HT1080 (cell line): ENCODE measurements at regions not wholly inside any gene's neighbourhood (a gene's known extent, or its start where the extent isn't known, plus 50 kb on each side); places are given as distances from the start of the nearest gene placed in this dataset.

ENCODE experiments used
- DNase-seq: peaks from one replicate; pipeline ENCODE4 v3.0.0-alpha.2; 2015; ENCODE audit warnings: low read depth

- no peak for DNase-seq
Measured at GRCh38 chrX:39817754-39818470, 279.8 kb downstream of the BCOR start.

DNA sequence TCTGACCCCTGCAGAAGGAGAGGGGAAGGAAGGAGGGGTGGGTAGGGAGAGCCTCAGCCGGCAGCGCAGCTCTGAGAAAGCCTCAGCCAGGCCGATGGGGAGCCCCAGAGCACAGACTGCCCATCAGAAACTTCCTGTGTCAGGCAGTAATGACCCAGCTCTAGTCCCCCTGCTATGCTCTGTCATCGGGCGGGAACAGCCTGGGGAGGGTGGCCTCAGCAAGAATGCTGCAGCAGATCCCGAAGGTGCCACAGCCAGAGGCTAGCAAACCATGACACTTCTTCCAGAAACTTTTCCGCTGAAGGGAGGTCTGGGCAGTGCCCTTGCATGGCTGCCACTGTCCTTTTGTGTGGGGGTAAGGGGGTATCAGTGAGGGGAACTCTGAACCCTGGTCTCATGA lies 279.0 kb downstream of the BCOR start:
- DNase-seq: no peak

DNA sequence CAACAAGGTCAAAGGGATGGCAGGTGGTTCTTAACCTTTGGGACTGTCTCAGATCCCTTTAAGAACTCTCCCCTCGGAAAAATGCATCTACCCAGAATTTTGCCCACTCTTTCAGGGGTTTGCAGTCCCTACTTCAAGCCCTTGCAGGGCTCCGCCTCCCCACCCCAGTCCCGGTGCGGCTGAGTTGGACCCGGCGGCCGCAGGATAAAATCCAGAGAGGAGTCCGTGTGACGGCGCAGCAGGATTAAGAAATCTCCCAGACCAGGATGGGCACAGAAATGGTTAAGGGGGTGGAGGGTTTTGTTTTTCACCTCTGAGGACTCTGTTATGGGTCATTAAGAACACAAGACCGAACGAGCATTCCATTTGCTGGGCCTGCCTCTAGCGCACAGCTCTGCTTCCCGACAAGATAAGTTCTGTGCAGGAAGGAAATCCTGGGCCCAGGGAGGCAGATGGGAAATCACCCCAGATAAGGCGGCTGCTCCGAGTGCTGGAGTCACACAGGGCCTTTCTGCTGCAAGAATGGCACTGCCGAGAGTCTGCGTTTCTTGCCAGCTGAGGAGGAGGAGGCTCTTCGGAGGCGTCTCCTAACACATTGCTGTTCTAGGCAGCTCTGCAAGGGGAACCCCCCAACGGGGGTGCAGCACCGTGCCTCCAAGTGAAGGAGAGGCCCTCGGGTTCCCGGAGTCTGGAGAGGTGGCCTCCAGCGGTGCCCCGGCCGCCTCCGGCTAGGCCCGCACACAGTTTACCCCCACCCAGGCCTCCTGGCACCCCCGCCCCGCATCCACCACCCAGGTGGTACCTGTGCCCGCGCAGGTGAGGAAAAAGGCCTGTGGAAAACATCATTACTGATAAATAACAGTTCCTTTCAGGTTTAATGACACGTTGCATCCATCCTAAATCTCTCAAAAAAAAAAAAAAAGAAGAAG lies 277.6 kb downstream of the BCOR start:
- no peak for DNase-seq

GRCh38 chrX:39820938-39821708 lies 276.6 kb downstream of the BCOR start:
- DNase-seq: no peak

DNA sequence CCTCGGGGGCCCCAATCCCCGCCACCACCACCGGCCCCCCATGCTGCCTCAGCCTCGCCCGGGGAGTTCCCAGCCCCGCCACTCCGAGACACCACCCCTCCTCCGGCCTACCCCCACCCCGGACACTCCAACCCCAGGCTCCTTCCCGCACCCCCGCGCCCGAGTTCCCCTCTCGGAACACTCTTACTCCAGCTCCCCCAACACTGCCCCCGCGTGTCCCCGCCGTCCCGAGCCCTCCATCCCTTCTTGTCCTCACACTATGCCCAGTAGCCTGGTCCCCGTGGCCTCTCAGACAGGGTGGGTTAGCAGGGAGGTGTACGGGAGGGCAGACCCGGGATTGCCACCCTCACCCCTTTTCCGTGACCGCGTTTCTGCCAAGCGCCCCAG lies 276.1 kb downstream of the BCOR start:
- no peak for DNase-seq

DNA sequence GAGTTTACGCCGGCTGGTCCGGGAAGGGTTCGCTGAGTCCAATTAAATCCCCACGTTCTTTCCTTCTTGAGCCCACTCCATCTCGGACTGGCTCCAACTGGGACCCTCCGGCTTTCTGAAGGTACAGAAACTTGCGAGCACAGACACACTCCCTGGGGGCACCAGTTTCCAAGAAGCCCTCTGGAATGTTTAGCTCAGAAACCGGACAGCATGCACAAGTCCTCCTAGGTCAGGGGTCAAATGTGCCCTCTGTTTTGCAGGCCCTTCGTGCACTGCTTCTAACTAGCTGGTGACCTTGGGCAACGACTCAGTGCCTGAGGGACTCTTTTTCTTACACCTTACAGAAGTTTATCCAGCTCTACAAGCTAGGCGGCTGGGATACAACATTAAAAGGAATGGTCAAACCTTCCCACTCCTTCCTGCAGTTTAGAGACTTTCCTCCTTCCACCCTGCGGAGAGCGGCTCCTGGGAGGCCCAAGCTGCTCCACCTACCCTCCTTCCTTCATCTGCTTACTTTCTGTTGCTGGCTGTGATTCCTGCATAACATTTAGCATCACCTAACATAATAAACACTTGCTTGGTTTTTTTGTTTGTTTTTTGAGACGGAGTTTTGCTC lies 275.5 kb downstream of the BCOR start:
- DNase-seq: no peak

DNA sequence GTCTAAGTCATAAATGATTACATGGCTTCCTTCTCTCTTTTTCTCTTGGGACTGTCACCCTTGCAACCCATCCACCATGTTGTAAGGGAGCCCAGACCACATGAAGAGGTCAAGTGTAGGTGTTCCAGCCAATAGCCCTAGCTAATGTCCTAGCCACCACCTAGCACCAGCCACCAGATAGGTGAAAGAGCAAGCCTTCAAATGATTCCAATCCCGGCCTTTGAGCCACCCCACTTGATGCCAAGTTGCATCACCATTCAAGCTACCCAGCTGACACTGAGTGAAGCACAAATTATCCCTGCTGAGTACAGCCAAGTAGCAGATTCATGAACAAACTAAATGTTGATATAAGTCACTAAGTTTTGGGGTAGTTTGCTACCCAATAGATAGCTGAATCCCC lies 274.3 kb downstream of the BCOR start:
- DNase-seq: no peak

DNA sequence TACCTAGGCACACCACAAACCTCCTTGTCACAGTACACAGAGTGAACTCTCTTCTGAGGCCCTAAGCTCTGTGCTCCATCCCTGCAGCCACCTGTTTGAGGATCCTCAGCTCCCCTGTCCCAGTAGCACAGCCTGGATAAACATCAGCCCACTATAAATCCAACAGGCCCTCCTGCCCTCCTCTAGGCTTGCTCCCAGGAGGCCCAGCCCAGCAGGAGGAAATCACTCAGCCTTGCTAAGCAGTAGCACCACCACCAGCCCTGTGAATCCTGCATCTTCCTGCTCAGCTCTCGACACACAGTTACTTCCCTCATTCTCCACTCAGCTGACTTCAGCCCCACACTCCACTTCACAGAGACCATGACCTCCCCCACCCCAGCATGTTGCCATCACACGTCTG lies 273.9 kb downstream of the BCOR start:
- no peak for DNase-seq

- DNase-seq: no peak
Measured at GRCh38 chrX:39826813-39827543, 270.8 kb downstream of the BCOR start.

- DNase-seq: no peak
Measured at GRCh38 chrX:39827951-39828350, 269.8 kb downstream of the BCOR start.

DNA sequence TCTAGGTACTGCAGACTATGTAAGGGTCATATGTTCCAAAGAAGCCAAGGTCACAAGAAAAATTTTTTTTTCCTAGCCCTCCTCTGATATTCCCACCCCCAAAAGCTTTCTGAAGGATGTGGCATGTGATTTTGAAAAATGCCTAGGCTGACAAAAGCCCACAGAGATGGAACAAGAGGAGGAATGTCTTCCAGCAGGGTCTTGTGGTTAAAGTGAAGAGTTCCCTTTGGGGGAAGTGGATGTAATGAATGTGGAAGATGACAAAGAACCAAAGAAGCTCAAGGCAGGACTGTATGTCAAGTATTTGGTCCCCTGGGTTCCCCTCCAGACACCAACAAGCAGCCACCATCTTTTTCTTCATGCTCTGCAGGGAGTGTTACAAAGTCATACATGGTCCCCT lies 268.8 kb downstream of the BCOR start:
- DNase-seq: no peak

GRCh38 chrX:39829965-39830364 lies 267.8 kb downstream of the BCOR start:
- no peak for DNase-seq

DNA sequence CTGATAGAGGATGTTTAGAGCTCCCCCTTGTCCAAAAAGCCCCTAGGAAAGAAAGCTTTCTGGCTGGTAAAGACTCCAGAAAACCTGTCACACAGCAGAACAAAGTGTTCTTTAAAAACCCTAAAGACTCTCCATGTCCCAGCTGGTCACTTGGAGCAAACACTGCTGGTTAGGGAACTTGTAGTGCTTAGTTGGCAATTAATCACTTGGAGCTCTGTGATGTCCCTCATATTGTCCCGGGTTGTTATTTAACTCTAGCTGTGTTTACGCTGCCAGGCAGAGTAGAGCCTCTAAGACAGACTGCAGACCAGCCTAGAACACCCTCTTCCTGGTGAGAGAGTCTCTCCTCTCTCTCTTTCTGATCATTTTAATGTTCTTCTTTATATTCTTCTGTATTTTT lies 267.3 kb downstream of the BCOR start:
- DNase-seq: no peak

DNA sequence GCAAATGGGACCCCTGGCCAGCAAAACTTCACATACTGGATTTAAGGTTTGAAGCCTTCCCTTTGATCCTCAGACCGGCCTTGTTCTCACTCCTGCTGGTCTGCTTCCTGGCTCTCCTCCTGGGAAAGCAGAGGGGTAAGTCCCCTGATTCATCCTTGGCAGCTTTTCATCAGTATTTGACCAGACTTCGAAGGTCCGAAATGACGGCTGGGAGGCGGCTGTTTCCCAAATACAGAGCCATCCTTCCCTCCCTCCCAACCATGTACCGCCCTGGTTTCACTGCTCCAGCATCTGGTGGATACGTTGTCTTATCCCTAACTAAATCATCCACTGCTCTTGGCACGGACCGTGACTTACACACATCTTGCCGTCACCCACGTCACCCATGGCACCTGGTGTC lies 265.5 kb downstream of the BCOR start:
- no peak for DNase-seq

- no peak for DNase-seq
Measured at GRCh38 chrX:39834600-39834999, 263.2 kb downstream of the BCOR start.

GRCh38 chrX:39835241-39835640 lies 262.5 kb downstream of the BCOR start:
- no peak for DNase-seq

DNA sequence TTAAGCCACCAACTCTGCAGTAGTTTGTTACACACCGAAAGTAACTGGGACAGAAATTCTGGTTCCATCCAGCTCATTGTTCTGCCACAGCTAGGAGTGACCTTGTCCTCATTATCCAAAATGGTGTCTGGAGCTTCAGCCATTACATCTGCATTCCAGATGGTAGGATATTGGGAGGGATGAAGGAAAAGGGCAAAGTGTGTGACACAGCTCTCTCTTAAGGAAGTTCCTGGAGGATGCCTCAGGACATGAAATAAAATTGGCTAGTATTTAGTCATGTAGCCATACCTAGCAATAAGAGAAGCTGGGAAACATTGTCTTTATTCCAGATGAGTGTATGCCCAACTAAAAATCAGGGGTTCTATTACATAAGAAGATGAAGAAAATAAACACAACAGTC lies 262.0 kb downstream of the BCOR start:
- DNase-seq: no peak

DNA sequence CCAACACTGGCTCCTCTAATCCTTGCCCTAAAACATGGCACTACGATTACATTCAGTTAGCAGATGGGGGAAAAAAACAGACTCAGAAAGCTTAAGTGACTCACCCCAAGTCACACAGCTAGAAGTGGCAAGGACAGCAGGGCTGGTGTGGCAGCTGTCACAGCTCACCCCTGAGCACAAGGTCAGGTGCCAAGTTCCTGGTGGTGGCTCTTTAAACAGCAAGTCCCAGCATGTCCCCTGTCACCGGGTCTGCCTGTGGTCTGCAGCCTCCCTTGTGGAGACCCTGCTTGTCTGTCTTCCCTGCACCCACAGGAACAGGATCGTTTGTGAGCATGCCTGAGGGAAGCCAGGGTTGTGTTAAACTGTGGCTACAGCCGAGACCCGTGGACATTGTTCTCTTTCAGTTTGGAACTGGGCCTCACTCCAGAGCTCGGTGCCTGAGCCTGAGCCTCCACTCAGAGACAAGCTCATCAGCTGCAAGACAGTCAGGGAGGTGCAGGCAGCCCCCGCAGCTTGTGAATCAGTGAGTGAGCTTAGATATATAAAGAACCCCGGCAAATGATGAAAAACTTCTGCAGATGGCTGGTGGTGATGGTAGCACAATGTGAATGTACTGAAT lies 260.8 kb downstream of the BCOR start:
- no peak for DNase-seq

GRCh38 chrX:39837688-39838087 lies 260.1 kb downstream of the BCOR start:
- no peak for DNase-seq

DNA sequence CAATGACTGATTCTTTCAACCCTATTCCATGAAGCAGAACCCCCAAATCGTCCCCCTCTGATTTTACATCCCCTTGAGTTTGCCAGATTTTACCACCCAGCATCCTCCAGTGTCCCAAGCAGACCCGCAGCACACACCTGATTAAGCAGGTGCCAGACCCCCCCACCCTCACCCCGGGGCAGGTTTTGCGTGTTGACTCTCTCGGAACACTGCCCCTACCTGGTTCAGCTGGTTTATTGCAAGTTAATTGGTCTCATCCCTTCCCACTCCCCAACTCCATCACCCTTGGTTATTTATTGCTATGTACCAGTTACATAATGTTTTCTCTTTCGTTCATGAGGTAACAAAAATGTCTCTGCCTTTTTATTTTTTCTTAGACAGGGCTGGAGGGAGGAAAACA lies 258.4 kb downstream of the BCOR start:
- no peak for DNase-seq
